Naive thymus-derived CD4-positive, alpha-beta T cell (primary cell): ENCODE measurements at regions not wholly inside any gene's neighbourhood (a gene's known extent, or its start where the extent isn't known, plus 50 kb on each side); places are given as distances from the start of the nearest gene placed in this dataset.
"Not testable (repeated sequence)": the region's sequence is repeated elsewhere in the genome, so short reads cannot be mapped to it uniquely, and the experiment has no call there.

Experiments used
- ATAC-seq: fragments of 150-1000 bp; cut with Tn5 transposase; 2 replicates; pipeline ENCODE4 v1.10.0; 2021; ENCODE audit warnings: mild to moderate bottlenecking, moderate library complexity
- CTCF ChIA-PET: fragments of 350-600 bp; sonication (Branson Sonifier 250); formaldehyde crosslinking; loops from one replicate; lab custom pipeline; 2021; ENCODE audit warnings: antibody characterized with exemption; lab: Charles Lee
- POLR2A ChIA-PET: fragments of 350-600 bp; sonication (Branson Sonifier 250); formaldehyde crosslinking; loops from one replicate; lab custom pipeline; 2021; ENCODE audit warnings: antibody characterized with exemption, inconsistent platforms; lab: Charles Lee
- DNase-seq, 9 donors: peaks; one replicate each; pipeline versions ENCODE4 v3.0.0 to v3.0.0-alpha.2; 2020 to 2022; ENCODE audit warnings: mixed read lengths in 1 of 9
- H3K27ac ChIP-seq: one replicate; pipeline ENCODE4 v1.7.0; 2013; ENCODE audit warnings: mild to moderate bottlenecking, low read depth, low read length, moderate library complexity
- H3K27me3 ChIP-seq, 2 donors: one replicate each; pipeline ENCODE4 v1.7.0; 2013; ENCODE audit warnings: low read length in 2 of 2, mild to moderate bottlenecking in 2 of 2, moderate library complexity in 2 of 2; ENCODE audit not compliant: control insufficient read depth in 2 of 2, insufficient read depth in 2 of 2
- H3K36me3 ChIP-seq, 3 experiments: 1 replicate in 2 of 3; 2 replicates in 1 of 3; pipeline ENCODE4 v1.7.0; 2013; ENCODE audit warnings: low read length in 3 of 3, mild to moderate bottlenecking in 3 of 3, moderate library complexity in 1 of 3; ENCODE audit not compliant: insufficient read depth in 3 of 3, control insufficient read depth in 2 of 3
- H3K4me1 ChIP-seq, 2 donors: one replicate each; pipeline ENCODE4 v1.7.0; 2013; ENCODE audit warnings: low read length in 2 of 2, mild to moderate bottlenecking in 2 of 2, moderate library complexity in 1 of 2; ENCODE audit not compliant: control insufficient read depth in 2 of 2, insufficient read depth in 2 of 2
- H3K4me3 ChIP-seq: 2 replicates; pipeline ENCODE4 v1.7.0; 2013; ENCODE audit warnings: mild to moderate bottlenecking, low read length
- H3K9me3 ChIP-seq, 3 experiments: 1 replicate in 2 of 3; 2 replicates in 1 of 3; pipeline ENCODE4 v1.7.0; 2013; ENCODE audit warnings: low read length in 3 of 3; ENCODE audit not compliant: control insufficient read depth in 2 of 3
- H3K27ac Mint-ChIP-seq, 9 donors: one replicate each; pipeline ENCODE4 v1.8.0; 2020 to 2022; ENCODE audit warnings: mixed read lengths in 9 of 9, mild to moderate bottlenecking in 8 of 9, moderate library complexity in 5 of 9, inconsistent platforms in 2 of 9
- H3K27me3 Mint-ChIP-seq, 5 donors: one replicate each; pipeline ENCODE4 v1.8.0; 2021 to 2022; ENCODE audit warnings: mixed read lengths in 5 of 5, mild to moderate bottlenecking in 1 of 5
- H3K36me3 Mint-ChIP-seq, 5 donors: one replicate each; pipeline ENCODE4 v1.8.0; 2020 to 2022; ENCODE audit warnings: mixed read lengths in 5 of 5, mild to moderate bottlenecking in 3 of 5, inconsistent platforms in 1 of 5
- H3K4me1 Mint-ChIP-seq, 7 donors: one replicate each; pipeline ENCODE4 v1.8.0; 2020 to 2022; ENCODE audit warnings: mixed read lengths in 7 of 7, mild to moderate bottlenecking in 3 of 7, inconsistent platforms in 1 of 7
- H3K4me3 Mint-ChIP-seq, 10 donors: one replicate each; pipeline ENCODE4 v1.8.0; 2020 to 2022; ENCODE audit warnings: mild to moderate bottlenecking in 10 of 10, mixed read lengths in 10 of 10, moderate library complexity in 6 of 10, inconsistent platforms in 2 of 10
- H3K9me3 Mint-ChIP-seq, 11 donors: one replicate each; pipeline ENCODE4 v1.8.0; 2020 to 2022; ENCODE audit warnings: mixed read lengths in 11 of 11, mild to moderate bottlenecking in 4 of 11, inconsistent platforms in 1 of 11, moderate library complexity in 1 of 11
- intact Hi-C, 2 donors: fragments of 100-400 bp; cut with micrococcal nuclease; formaldehyde crosslinking; loops; one replicate each; pipeline ENCODE4 v1.15.1; 2023

DNA sequence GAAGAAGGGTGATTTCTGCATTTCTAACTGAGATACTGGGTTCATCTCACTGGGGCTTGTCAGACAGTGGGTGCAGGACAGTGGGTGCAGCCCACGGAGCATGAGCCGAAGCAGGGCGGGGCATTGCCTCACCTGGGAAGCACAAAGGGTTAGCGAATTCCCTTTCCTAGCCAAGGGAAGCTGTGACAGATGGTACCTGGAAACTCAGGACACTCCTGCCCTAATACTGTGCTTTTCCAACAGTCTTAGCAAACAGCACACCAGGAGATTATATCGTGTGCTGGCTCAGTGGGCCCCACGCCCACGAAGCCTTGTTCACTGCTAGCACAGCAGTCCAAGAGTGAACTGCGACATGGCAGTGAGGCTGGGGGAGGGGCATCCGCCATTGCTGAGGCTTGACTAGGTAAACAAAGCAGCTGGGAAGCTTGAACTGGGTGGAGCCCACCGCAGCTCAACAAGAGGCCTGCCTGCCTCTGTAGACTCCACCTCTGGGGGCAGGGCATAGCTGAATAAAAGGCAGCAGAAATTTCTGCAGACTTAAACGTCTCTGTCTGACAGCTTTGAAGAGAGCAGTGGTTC lies 1057.7 kb downstream of the HACE1 start:
- H3K9me3 ChIP-seq, H3K4me3 ChIP-seq, CTCF ChIA-PET, H3K9me3 Mint-ChIP-seq, H3K27me3 Mint-ChIP-seq, H3K4me1 Mint-ChIP-seq, H3K27ac ChIP-seq, H3K27ac Mint-ChIP-seq, intact Hi-C loops, H3K4me1 ChIP-seq, H3K27me3 ChIP-seq, H3K4me3 Mint-ChIP-seq, POLR2A ChIA-PET, H3K36me3 ChIP-seq, DNase-seq, ATAC-seq, H3K36me3 Mint-ChIP-seq: not testable (repeated sequence)

DNA sequence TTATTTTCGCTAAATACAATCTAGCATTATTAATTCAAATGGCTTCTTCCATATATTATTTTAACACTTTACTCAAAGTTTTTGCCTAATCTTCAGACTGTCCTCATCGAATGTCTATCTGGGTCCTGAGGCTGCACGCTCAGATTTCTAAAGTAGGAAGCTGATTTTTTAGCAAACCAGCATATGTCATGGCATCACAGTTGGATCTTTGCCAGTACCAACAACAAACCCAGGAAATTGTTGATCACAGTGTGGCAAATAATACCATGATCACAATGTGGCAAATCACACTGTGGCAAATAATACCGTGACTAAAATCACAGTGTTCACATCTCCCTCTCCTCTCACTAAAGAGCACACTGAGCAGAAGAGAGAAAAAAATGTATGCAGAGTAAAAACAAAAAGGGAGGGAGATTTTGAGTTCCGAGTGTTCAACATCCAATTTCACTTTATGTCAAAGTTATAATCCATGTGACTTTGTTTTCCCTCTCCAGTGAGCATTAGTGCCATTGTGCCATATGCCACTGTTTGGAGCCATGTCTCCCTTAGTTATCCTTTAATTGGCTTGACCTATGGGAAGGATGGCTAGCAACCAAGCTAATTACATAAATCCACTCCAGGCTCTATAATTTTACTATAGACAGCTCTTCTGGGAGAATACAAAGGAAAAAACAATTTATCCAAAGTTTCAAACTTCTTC lies 1059.6 kb downstream of the HACE1 start:
- no peak overlapping the region for H3K27ac ChIP-seq
- H3K4me3 ChIP-seq = no peak overlapping the region
- H3K36me3 Mint-ChIP-seq = no peaks in the 10 kb centered on the region
- no peaks in the 10 kb centered on the region for H3K4me1 Mint-ChIP-seq
- H3K4me3 Mint-ChIP-seq = no peak overlapping the region
- peaks cover 0 to 6% (median 3%) of the 10 kb centered on the region in 11 donors for H3K9me3 Mint-ChIP-seq
- DNase-seq (no peak), ATAC-seq (no peak)
- H3K27me3 Mint-ChIP-seq = no peaks in the 10 kb centered on the region
- no peaks in the 10 kb centered on the region for H3K27me3 ChIP-seq
- CTCF ChIA-PET = no interaction called here
- no peaks in the 10 kb centered on the region for H3K36me3 ChIP-seq
- H3K9me3 ChIP-seq = no peaks in the 10 kb centered on the region
- no peak overlapping the region for H3K27ac Mint-ChIP-seq
- intact Hi-C loops = no loop called here
- POLR2A ChIA-PET = no interaction called here
- H3K4me1 ChIP-seq = no peaks in the 10 kb centered on the region

DNA sequence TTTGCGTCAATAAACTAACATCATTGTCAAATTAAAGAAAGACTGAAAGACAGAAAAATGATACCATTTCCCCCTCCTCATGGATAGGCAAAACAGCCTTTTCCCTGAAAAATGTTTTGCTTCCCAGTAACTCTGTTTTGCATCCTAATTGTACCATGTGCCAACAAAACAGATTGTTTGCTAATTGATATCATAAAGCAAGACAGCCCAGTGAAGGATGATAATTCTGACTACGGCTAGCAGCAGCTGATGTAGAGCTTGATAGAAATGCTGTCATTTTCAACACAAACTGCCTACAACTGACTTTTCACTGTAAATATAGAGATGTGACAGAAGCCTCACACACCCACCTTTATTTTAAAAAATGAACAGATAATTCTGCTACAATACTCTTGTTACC lies 1061.6 kb downstream of the HACE1 start:
- DNase-seq (no peak), ATAC-seq (no peak)
- H3K4me3 ChIP-seq = no peak overlapping the region
- H3K9me3 Mint-ChIP-seq = peaks cover 0 to 8% (median 3%) of the 10 kb centered on the region in 11 donors
- H3K27ac ChIP-seq = no peak overlapping the region
- no peaks in the 10 kb centered on the region for H3K27me3 ChIP-seq
- ChIA-PET CTCF (no interaction called here), POLR2A (no interaction called here)
- intact Hi-C loops = no loop called here
- H3K9me3 ChIP-seq = no peaks in the 10 kb centered on the region
- no peaks in the 10 kb centered on the region for H3K4me1 Mint-ChIP-seq
- no peaks in the 10 kb centered on the region for H3K36me3 ChIP-seq
- no peaks in the 10 kb centered on the region for H3K36me3 Mint-ChIP-seq
- no peak overlapping the region for H3K4me3 Mint-ChIP-seq
- H3K27me3 Mint-ChIP-seq = no peaks in the 10 kb centered on the region
- H3K27ac Mint-ChIP-seq = no peak overlapping the region
- no peaks in the 10 kb centered on the region for H3K4me1 ChIP-seq

DNA sequence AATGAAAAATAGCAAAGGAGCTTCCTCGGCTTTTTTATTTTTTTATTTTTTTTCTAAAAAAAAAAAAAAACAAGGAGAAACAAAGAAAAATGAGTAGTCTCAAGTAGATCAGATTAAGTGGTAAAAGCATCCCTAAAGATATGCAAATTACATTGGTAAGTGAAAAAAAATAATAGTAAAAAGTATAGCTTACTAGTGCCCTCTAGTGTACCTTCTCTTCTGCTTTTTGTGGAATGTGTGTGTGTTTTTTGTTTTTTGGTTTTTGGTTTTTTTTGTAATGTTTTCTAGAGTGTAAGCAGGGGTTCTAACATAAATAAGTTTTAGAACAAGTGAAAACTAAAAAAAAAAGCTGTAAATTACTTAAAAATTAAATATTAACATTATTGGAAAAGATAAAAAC lies 1062.0 kb downstream of the HACE1 start:
- Histone ChIP-seq H3K4me3 (no peak overlapping the region), H3K9me3 (no peaks in the 10 kb centered on the region), H3K27ac (no peak overlapping the region), H3K36me3 (no peaks in the 10 kb centered on the region), H3K4me1 (no peaks in the 10 kb centered on the region), H3K27me3 (no peaks in the 10 kb centered on the region)
- ChIA-PET CTCF (no interaction called here), POLR2A (no interaction called here)
- peaks cover 0 to 6% (median 0%) of the 10 kb centered on the region in 11 donors for H3K9me3 Mint-ChIP-seq
- no peaks in the 10 kb centered on the region for H3K27me3 Mint-ChIP-seq
- DNase-seq = no peak
- no peaks in the 10 kb centered on the region for H3K4me1 Mint-ChIP-seq
- no peak overlapping the region for H3K27ac Mint-ChIP-seq
- intact Hi-C loops = no loop called here
- ATAC-seq = no peak
- no peak overlapping the region for H3K4me3 Mint-ChIP-seq
- no peaks in the 10 kb centered on the region for H3K36me3 Mint-ChIP-seq

DNA sequence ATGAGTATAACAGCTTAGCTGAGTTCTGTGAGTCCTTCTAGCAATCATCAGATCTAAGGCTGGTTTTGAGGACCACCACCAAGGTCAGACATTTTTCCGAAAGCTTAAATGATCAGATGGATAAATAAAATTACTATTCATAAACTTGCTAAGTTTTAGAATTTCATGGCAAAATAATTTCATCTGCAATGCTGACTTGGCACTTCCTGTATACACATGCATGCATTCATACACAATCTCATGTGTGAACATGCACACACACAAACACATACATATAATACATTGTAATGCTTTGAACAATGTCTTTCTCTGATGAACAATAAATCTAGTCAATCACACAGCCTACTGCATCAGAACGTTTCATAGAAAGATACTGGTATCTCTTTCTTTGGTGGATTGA lies 1068.3 kb downstream of the HACE1 start:
- H3K4me3 ChIP-seq = no peak overlapping the region
- no peaks in the 10 kb centered on the region for H3K27me3 ChIP-seq
- CTCF ChIA-PET = no interaction called here
- intact Hi-C loops = no loop called here
- POLR2A ChIA-PET = no interaction called here
- Mint-ChIP-seq H3K4me3 (no peak overlapping the region), H3K36me3 (no peaks in the 10 kb centered on the region), H3K4me1 (no peaks in the 10 kb centered on the region), H3K27ac (no peak overlapping the region), H3K27me3 (no peaks in the 10 kb centered on the region), H3K9me3 (peaks cover 0 to 7% (median 2%) of the 10 kb centered on the region in 11 donors)
- no peak for DNase-seq
- H3K27ac ChIP-seq = no peak overlapping the region
- no peaks in the 10 kb centered on the region for H3K9me3 ChIP-seq
- H3K36me3 ChIP-seq = no peaks in the 10 kb centered on the region
- ATAC-seq = no peak
- H3K4me1 ChIP-seq = no peaks in the 10 kb centered on the region

DNA sequence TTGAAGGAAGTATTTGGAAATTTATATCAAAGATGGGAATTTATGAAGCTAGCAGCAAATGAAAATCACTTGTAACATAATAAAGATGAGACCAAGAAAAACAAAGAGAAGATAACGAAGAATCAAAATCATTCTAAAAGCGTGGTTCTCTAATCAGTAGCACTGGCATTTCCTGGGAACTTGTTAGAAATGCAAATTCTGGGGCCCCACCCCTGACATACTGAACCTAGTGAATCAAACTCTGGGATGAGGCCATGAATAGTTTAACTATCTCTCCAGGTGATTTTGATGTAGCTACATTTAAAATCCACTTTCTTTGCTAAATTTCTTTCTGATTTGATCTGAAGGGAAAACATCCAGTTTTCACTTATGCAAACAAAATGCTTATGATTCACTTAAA lies 1075.6 kb downstream of the HACE1 start:
- Histone ChIP-seq H3K27me3 (no peaks in the 10 kb centered on the region), H3K4me1 (no peaks in the 10 kb centered on the region), H3K9me3 (no peaks in the 10 kb centered on the region), H3K27ac (no peak overlapping the region), H3K4me3 (no peak overlapping the region), H3K36me3 (no peaks in the 10 kb centered on the region)
- CTCF ChIA-PET = no interaction called here
- no peak for DNase-seq
- no peak overlapping the region for H3K27ac Mint-ChIP-seq
- H3K4me1 Mint-ChIP-seq = no peaks in the 10 kb centered on the region
- H3K27me3 Mint-ChIP-seq = no peaks in the 10 kb centered on the region
- no peak overlapping the region for H3K4me3 Mint-ChIP-seq
- peaks cover 0 to 5% (median 0%) of the 10 kb centered on the region in 11 donors for H3K9me3 Mint-ChIP-seq
- POLR2A ChIA-PET = no interaction called here
- no peak for ATAC-seq
- H3K36me3 Mint-ChIP-seq = no peaks in the 10 kb centered on the region
- intact Hi-C loops = no loop called here

DNA sequence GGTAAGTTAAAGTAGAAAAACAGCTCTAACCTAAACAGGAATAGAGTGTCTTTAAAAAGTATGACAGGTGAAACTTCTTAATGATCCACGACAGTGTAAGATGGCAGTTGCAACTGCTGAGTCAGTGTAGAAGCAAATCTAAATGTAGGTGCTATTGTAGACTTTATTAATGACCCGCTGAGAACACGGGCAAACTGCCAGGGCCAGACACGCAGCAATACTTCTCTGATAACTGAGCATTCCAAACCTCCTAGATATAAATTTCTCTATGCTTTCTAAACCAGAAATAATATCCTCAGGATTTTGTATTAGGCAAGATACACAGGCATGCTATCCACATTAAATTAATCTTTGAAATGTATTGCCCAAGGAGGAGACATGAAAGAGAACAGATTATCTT lies 1076.4 kb downstream of the HACE1 start:
- ATAC-seq = no peak
- Mint-ChIP-seq H3K27me3 (no peaks in the 10 kb centered on the region), H3K36me3 (no peaks in the 10 kb centered on the region), H3K4me1 (no peaks in the 10 kb centered on the region), H3K4me3 (no peak overlapping the region), H3K9me3 (peaks cover 0 to 5% (median 0%) of the 10 kb centered on the region in 11 donors), H3K27ac (no peak overlapping the region)
- Histone ChIP-seq H3K9me3 (no peaks in the 10 kb centered on the region), H3K36me3 (no peaks in the 10 kb centered on the region), H3K27me3 (no peaks in the 10 kb centered on the region), H3K4me3 (no peak overlapping the region), H3K27ac (no peak overlapping the region), H3K4me1 (no peaks in the 10 kb centered on the region)
- intact Hi-C loops = no loop called here
- POLR2A ChIA-PET = no interaction called here
- CTCF ChIA-PET = no interaction called here
- no peak for DNase-seq
